ENCODE measurements at regions not wholly inside any gene's neighbourhood (a gene's known extent, or its start where the extent isn't known, plus 50 kb on each side); places are given as distances from the start of the nearest gene placed in this dataset.
"Not testable (repeated sequence)": the region's sequence is repeated elsewhere in the genome, so short reads cannot be mapped to it uniquely, and the experiment has no call there.

- no peak overlapping the region for H3K4me3 Mint-ChIP-seq
- no peaks in the 10 kb centered on the region for H3K27me3 ChIP-seq (ENCODE audit: control insufficient read depth, insufficient read depth, low read length, poor library complexity, severe bottlenecking)
- H3K9me3 Mint-ChIP-seq: no peaks in the 10 kb centered on the region
- no peak overlapping the region for H3K9ac ChIP-seq (ENCODE audit: extremely low read depth, low read length, poor library complexity, severe bottlenecking)
- no peak for DNase-seq
- H3K27ac ChIP-seq (ENCODE audit: low read depth, low read length): no peak overlapping the region
- TF ChIP-seq, protein P1, sequence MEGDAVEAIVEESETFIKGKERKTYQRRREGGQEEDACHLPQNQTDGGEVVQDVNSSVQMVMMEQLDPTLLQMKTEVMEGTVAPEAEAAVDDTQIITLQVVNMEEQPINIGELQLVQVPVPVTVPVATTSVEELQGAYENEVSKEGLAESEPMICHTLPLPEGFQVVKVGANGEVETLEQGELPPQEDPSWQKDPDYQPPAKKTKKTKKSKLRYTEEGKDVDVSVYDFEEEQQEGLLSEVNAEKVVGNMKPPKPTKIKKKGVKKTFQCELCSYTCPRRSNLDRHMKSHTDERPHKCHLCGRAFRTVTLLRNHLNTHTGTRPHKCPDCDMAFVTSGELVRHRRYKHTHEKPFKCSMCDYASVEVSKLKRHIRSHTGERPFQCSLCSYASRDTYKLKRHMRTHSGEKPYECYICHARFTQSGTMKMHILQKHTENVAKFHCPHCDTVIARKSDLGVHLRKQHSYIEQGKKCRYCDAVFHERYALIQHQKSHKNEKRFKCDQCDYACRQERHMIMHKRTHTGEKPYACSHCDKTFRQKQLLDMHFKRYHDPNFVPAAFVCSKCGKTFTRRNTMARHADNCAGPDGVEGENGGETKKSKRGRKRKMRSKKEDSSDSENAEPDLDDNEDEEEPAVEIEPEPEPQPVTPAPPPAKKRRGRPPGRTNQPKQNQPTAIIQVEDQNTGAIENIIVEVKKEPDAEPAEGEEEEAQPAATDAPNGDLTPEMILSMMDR (conservative IDR thresholded peaks at IDR 0.05): no peak
- H3K9me3 ChIP-seq (ENCODE audit: control insufficient read depth, low read length): no peaks in the 10 kb centered on the region
- H3K27ac Mint-ChIP-seq: no peak overlapping the region
- no peaks in the 10 kb centered on the region for H3K36me3 Mint-ChIP-seq (ENCODE audit: low read depth)
- peaks cover 3% of the 10 kb centered on the region for H3K4me1 Mint-ChIP-seq
- no peaks in the 10 kb centered on the region for H3K27me3 Mint-ChIP-seq (ENCODE audit: insufficient read depth)
- 91% methylated on average over 2 of the region's 2 CpGs; no CpG with 5 or more reads in 1 of the 2 experiments for WGBS, 2 experiments (ENCODE audit: insufficient coverage in 1 of 2, insufficient read length in 1 of 2)
- no peaks in the 10 kb centered on the region for H3K4me1 ChIP-seq (ENCODE audit: control insufficient read depth, insufficient read depth, low read length)
- H3K36me3 ChIP-seq (ENCODE audit: control insufficient read depth, insufficient read depth, low read length): no peaks in the 10 kb centered on the region
- H3K4me3 ChIP-seq (ENCODE audit: low read length): no peak overlapping the region
Measured at GRCh38 chr6:139730340-139730974, 356.0 kb upstream of the CITED2 start.

DNA sequence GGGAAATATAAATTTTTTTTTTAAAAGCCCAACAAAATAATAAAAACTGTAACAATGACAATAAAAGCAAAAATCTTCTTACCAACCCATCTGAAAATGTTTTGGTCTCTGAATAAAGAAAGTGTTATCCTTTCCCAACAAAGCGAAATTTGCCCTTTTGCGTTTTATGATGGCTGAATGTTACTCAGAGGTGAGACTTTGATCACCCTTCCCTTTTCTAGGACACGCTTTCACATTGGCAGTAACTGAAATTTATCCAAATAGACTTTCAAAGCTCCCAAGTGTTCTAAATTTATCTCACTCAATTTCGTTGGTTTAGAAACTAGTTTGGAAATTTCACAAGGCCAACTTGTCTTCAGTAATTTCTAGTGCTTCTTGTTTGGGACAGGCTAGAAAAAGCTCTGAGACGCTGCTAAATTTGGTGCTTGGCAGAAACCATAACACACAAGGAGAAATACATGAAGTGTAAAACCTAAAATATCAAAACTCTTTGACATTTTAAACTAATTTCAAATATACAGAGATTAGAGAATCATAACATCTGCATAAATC lies 354.5 kb upstream of the CITED2 start:
- Mint-ChIP-seq H3K36me3 (ENCODE audit: low read depth) (no peaks in the 10 kb centered on the region), H3K9me3 (no peaks in the 10 kb centered on the region), H3K27me3 (ENCODE audit: insufficient read depth) (no peaks in the 10 kb centered on the region), H3K27ac (no peak overlapping the region), H3K4me3 (no peak overlapping the region), H3K4me1 (peaks cover 3% of the 10 kb centered on the region)
- WGBS, 2 experiments (ENCODE audit: insufficient coverage in 1 of 2, insufficient read length in 1 of 2): 90 to 100% methylated on average over 3 to 5 of the region's 5 CpGs
- Histone ChIP-seq H3K4me1 (ENCODE audit: control insufficient read depth, insufficient read depth, low read length) (no peaks in the 10 kb centered on the region), H3K4me3 (ENCODE audit: low read length) (no peak overlapping the region), H3K36me3 (ENCODE audit: control insufficient read depth, insufficient read depth, low read length) (no peaks in the 10 kb centered on the region), H3K27me3 (ENCODE audit: control insufficient read depth, insufficient read depth, low read length, poor library complexity, severe bottlenecking) (no peaks in the 10 kb centered on the region), H3K27ac (ENCODE audit: low read depth, low read length) (no peak overlapping the region), H3K9ac (ENCODE audit: extremely low read depth, low read length, poor library complexity, severe bottlenecking) (no peak overlapping the region), H3K9me3 (ENCODE audit: control insufficient read depth, low read length) (no peaks in the 10 kb centered on the region)
- TF ChIP-seq, protein P1 (conservative IDR thresholded peaks at IDR 0.05): no peak
- DNase-seq: no peak

DNA sequence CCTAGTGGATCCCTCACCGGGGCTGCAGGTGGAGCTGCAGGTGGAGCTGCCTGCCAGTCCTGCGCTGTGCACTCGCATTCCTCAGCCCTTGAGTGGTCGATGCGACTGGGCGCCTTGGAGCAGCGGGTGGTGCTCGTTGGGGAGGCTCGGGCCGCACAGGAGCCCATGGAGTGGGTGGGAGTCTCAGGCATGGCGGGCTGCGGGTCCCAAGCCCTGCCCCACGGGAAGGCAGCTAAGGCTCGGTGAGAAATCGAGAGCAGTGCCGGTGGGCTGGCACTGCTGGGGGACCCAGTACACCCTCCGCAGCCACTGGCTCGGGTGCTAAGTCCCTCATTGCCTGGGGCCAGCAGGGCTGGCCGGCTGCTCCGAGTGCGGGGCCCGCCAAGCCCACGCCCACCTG lies 351.8 kb upstream of the CITED2 start:
- not testable (repeated sequence) for H3K36me3 ChIP-seq (ENCODE audit: control insufficient read depth, insufficient read depth, low read length); H3K9me3 ChIP-seq (ENCODE audit: control insufficient read depth, low read length); H3K9me3 Mint-ChIP-seq; H3K36me3 Mint-ChIP-seq (ENCODE audit: low read depth); H3K4me3 ChIP-seq (ENCODE audit: low read length); H3K27me3 Mint-ChIP-seq (ENCODE audit: insufficient read depth); DNase-seq; H3K4me1 Mint-ChIP-seq; H3K27me3 ChIP-seq (ENCODE audit: control insufficient read depth, insufficient read depth, low read length, poor library complexity, severe bottlenecking); H3K27ac Mint-ChIP-seq; H3K27ac ChIP-seq (ENCODE audit: low read depth, low read length); H3K4me1 ChIP-seq (ENCODE audit: control insufficient read depth, insufficient read depth, low read length); H3K4me3 Mint-ChIP-seq; H3K9ac ChIP-seq (ENCODE audit: extremely low read depth, low read length, poor library complexity, severe bottlenecking)
- 92 to 93% methylated on average over 5 to 20 of the region's 23 CpGs for WGBS, 2 experiments (ENCODE audit: insufficient coverage in 1 of 2, insufficient read length in 1 of 2)

Measured in endodermal cell (in vitro differentiated cells).